ENCODE measurements at regions not wholly inside any gene's neighbourhood (a gene's known extent, or its start where the extent isn't known, plus 50 kb on each side); places are given as distances from the start of the nearest gene placed in this dataset.

DNA sequence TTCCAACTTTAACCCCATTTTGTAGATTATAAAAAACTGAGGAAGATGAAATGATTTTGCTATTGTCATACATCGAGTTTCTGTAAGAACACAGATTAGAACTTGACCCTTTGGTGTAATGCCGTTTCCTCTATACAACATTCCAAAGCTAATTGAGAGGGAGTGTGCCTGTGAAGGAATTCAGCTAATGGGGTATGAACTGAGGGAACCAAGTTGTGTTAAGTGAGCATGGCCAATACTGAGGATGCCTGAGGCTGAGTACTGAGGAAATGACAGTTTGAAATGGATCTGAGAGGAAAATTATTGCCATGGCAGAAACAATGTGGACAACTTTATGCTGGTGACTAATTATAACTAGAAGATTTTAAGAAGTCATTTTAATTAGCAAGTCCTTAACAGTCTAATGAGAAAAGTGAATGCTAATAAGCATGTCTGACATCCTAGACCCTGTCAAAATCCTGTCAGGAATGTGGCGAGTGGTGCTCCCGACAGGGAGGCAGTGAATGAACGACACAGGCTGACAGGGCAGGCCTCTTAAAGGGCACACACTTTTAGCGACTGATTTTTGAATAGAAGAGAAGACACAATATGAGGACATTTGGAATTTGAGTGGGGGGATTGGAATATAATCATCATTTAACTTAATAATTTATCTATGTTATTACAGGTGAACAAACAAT is 262.5 kb downstream of the HLX start:
- H3K4me1 Mint-ChIP-seq (ENCODE audit: low read depth), result peaks cover 9% of the 10 kb centered on the region
- H3K9me3 Mint-ChIP-seq (ENCODE audit: low read depth), result peaks cover 3% of the 10 kb centered on the region
- H3K27me3 Mint-ChIP-seq (ENCODE audit: low read depth), result peaks cover 12% of the 10 kb centered on the region
- no peak for TF ChIP-seq CTCF (IDR thresholded peaks at IDR 0.05)
- DNase-seq (ENCODE audit: low spot score), result no peak
- H3K27ac Mint-ChIP-seq (ENCODE audit: unreplicated experiment), result no peak overlapping the region
- no peak overlapping the region for H3K4me3 Mint-ChIP-seq (ENCODE audit: unreplicated experiment)
- H3K36me3 Mint-ChIP-seq (ENCODE audit: low read depth), result peaks cover 1% of the 10 kb centered on the region

DNA sequence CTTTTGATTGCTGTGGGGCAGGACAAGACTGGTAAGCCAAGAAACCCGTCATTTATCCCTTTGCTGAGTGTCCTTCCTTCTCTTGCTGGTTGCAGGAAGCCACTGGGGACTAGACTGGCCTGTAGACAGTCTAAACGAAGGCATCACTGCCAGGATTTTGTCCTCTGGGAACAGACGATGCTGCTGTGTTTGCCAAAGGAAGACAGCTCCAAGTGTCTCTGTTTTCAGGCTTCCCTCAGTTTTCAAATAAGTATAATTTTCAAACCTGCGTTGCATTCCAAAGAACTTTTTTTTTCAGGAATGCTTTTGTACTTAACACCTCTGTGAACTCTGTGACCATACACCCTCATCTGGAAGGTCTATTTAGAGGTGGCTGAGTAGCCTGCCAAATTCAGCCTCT is 269.4 kb downstream of the HLX start:
- DNase-seq (ENCODE audit: low spot score), result no peak
- no peak overlapping the region for H3K27ac Mint-ChIP-seq (ENCODE audit: unreplicated experiment)
- H3K9me3 Mint-ChIP-seq (ENCODE audit: low read depth), result peaks cover 7% of the 10 kb centered on the region
- no peak overlapping the region for H3K4me3 Mint-ChIP-seq (ENCODE audit: unreplicated experiment)
- peaks cover 1% of the 10 kb centered on the region for H3K36me3 Mint-ChIP-seq (ENCODE audit: low read depth)
- no peak for TF ChIP-seq CTCF (IDR thresholded peaks at IDR 0.05)
- no peaks in the 10 kb centered on the region for H3K4me1 Mint-ChIP-seq (ENCODE audit: low read depth)
- peaks cover 12% of the 10 kb centered on the region for H3K27me3 Mint-ChIP-seq (ENCODE audit: low read depth)

GRCh38 chr1:221149111-221149510 is 269.9 kb downstream of the HLX start:
- Mint-ChIP-seq H3K27ac (ENCODE audit: unreplicated experiment) (no peak overlapping the region), H3K27me3 (ENCODE audit: low read depth) (peaks cover 12% of the 10 kb centered on the region), H3K36me3 (ENCODE audit: low read depth) (peaks cover 1% of the 10 kb centered on the region), H3K9me3 (ENCODE audit: low read depth) (peaks cover 7% of the 10 kb centered on the region), H3K4me3 (ENCODE audit: unreplicated experiment) (no peak overlapping the region), H3K4me1 (ENCODE audit: low read depth) (no peaks in the 10 kb centered on the region)
- TF ChIP-seq CTCF (IDR thresholded peaks at IDR 0.05), result no peak
- DNase-seq (ENCODE audit: low spot score), result no peak

GRCh38 chr1:221149555-221150075 is 270.4 kb downstream of the HLX start:
- no peak for DNase-seq (ENCODE audit: low spot score)
- no peak overlapping the region for H3K4me3 Mint-ChIP-seq (ENCODE audit: unreplicated experiment)
- peaks cover 7% of the 10 kb centered on the region for H3K9me3 Mint-ChIP-seq (ENCODE audit: low read depth)
- H3K4me1 Mint-ChIP-seq (ENCODE audit: low read depth), result no peaks in the 10 kb centered on the region
- TF ChIP-seq CTCF (IDR thresholded peaks at IDR 0.05), result no peak
- H3K27ac Mint-ChIP-seq (ENCODE audit: unreplicated experiment), result no peak overlapping the region
- H3K27me3 Mint-ChIP-seq (ENCODE audit: low read depth), result peaks cover 10% of the 10 kb centered on the region
- H3K36me3 Mint-ChIP-seq (ENCODE audit: low read depth), result peaks cover 1% of the 10 kb centered on the region

DNA sequence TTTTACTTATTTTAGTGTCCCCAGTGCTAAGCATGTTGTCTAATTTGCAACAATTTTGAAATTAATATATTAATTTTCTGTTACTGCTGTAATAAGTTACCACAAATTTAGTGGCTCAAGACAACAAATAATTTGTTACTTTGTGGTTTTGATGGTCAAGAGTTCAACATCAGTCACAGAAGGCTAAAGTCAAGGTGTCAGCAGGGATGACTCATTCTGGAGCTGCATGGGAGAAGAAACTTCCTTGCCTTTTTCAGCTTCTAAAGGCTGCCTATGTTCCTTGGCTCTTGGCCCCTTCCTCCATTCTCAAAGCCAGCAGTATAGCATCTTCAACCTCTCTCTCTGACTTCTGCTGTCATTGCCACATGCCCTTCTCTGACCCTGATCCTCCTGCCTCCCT is 271.8 kb downstream of the HLX start:
- Mint-ChIP-seq H3K4me1 (ENCODE audit: low read depth) (no peaks in the 10 kb centered on the region), H3K9me3 (ENCODE audit: low read depth) (peaks cover 3% of the 10 kb centered on the region), H3K27ac (ENCODE audit: unreplicated experiment) (no peak overlapping the region), H3K27me3 (ENCODE audit: low read depth) (peaks cover 5% of the 10 kb centered on the region), H3K36me3 (ENCODE audit: low read depth) (no peaks in the 10 kb centered on the region), H3K4me3 (ENCODE audit: unreplicated experiment) (no peak overlapping the region)
- no peak for TF ChIP-seq CTCF (IDR thresholded peaks at IDR 0.05)
- DNase-seq (ENCODE audit: low spot score), result no peak
